ENCODE measurements at regions not wholly inside any gene's neighbourhood (a gene's known extent, or its start where the extent isn't known, plus 50 kb on each side); places are given as distances from the start of the nearest gene placed in this dataset.

DNA sequence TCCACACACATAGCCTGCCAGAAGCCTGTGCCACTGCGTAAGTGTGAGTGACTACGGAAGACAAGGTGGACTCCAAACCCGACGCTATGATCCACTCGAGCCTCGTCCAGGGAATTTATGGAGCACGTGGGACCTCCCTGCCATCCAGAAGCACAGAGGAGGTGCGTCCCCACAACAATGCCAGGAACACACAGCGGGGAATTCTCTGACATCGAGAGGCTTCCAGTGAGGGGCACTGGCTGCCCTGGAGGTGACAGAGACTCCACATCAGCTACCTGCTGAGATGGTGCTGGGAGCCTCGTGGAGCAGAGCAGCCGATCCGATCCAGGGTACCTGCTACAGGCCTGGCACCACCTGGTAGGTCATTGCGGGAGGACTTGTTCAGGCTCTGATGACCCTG, 72.2 kb upstream of the INSIG1 start:
- TF ChIP-seq, protein P1, sequence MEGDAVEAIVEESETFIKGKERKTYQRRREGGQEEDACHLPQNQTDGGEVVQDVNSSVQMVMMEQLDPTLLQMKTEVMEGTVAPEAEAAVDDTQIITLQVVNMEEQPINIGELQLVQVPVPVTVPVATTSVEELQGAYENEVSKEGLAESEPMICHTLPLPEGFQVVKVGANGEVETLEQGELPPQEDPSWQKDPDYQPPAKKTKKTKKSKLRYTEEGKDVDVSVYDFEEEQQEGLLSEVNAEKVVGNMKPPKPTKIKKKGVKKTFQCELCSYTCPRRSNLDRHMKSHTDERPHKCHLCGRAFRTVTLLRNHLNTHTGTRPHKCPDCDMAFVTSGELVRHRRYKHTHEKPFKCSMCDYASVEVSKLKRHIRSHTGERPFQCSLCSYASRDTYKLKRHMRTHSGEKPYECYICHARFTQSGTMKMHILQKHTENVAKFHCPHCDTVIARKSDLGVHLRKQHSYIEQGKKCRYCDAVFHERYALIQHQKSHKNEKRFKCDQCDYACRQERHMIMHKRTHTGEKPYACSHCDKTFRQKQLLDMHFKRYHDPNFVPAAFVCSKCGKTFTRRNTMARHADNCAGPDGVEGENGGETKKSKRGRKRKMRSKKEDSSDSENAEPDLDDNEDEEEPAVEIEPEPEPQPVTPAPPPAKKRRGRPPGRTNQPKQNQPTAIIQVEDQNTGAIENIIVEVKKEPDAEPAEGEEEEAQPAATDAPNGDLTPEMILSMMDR (IDR thresholded peaks at IDR 0.05; ENCODE audit: borderline replicate concordance, insufficient read depth, low read depth, low read length): no peak
- no peak overlapping the region for H3K4me3 ChIP-seq (ENCODE audit: low read depth, low read length)

DNA sequence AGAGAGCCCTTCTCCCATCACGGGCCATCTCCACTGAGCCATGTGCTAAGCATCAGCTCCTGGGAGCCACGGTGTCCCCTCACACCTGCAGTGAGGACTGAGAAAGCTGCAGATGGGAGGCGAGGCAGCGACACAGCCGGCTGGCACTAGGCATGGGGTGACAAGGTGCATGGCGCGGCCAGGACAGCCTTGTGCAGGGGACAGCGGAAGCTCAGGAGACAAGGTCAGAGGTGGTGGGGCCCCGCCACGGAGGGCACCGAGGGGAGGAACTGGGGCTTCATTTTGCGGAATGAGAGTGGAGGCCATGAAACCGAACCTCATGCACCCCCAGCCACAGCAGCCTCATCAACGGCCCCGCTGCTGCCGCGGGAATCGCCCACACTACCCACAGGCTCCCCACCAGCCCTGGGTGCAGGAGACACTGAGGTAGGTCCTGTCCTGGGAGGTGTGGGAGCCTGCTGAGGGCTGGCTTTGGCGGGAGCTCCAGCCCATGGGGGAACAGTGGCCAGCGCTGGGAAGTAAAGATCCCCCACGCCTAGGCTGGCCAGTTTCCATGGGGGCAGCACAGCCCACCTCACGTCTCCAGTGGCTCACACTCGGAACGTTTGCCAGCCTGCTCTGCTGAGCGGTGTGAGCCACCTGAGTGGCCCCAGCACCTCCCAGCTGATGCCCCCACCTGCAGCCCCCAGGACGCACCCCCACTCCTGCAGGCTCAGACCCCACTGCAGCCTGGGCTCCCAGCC, 71.2 kb upstream of the INSIG1 start:
- TF ChIP-seq, protein P1 (IDR thresholded peaks at IDR 0.05; ENCODE audit: borderline replicate concordance, insufficient read depth, low read depth, low read length): no peak
- H3K4me3 ChIP-seq (ENCODE audit: low read depth, low read length): no peak overlapping the region

DNA sequence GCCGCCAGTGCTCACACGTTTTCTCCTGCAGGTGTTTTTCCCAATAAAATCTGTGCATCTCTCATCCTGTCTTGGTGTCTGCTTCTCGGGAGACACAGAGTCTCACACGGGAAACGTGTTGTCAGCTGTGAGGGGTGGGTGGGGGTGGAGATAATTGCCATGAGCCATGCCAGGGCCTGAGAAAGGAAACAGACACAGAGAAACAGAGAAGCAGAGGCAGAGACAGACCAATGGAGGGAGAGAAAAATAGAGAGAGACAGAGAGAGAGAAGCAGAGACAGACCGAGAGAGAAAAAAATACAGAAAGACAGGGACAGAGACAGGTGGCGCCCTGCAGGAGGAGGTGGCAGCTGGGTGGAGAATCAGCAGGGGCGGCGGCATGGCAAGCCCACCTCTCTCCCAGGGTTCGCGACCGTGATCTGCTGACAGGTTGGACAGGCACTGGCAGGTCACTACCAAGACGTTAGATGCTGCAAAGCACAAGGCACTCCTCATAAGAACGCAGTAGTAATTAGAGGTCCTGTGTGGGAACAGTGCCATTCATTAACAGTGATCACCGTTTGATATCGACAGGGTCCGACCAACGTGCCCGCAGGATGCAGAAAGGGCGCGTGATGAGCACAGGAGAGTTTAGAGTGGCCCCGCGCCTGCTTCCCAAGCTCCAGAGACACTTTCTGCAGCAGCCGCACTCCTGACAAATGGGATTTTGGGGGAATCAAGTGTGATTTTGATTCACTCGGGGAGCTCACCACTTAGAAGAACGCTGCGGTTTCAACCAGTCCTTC, 70.5 kb upstream of the INSIG1 start:
- TF ChIP-seq, protein P1 (IDR thresholded peaks at IDR 0.05; ENCODE audit: borderline replicate concordance, insufficient read depth, low read depth, low read length): no peak
- no peak overlapping the region for H3K4me3 ChIP-seq (ENCODE audit: low read depth, low read length)

DNA sequence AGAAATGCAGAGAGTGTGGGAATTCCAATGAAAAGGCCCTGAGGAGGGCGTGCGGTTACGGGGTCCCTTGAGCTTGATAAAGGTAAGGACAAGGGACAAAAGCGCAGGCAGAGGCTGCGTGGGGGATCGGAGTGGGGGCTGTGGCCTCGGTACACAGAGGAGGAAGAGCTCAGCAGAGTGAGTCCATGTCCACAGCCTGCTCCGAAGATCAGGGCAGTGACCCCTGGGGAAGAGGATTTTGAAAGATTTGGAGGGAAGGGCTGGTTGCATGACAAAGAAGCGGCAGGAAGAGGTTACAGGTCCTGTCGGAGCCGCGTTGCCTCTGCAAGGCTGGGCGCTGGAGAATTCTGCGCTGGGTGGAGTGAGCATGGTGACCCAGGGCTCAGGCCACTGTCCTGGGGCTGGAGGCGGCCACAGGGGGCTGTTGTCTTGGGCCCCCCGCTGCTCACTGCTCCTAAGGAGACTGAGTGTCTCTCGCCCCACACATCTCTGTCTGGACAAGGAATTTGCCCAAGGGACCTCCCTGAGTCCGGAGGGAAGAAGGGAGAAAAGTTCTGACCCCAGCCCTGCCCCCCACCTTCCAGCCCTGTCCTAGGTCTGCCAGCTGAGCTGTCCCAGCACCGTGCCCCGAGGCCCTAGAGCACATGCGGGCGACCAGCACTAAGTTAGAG, 69.8 kb upstream of the INSIG1 start:
- TF ChIP-seq, protein P1 (IDR thresholded peaks at IDR 0.05; ENCODE audit: borderline replicate concordance, insufficient read depth, low read depth, low read length): no peak
- no peak overlapping the region for H3K4me3 ChIP-seq (ENCODE audit: low read depth, low read length)

DNA sequence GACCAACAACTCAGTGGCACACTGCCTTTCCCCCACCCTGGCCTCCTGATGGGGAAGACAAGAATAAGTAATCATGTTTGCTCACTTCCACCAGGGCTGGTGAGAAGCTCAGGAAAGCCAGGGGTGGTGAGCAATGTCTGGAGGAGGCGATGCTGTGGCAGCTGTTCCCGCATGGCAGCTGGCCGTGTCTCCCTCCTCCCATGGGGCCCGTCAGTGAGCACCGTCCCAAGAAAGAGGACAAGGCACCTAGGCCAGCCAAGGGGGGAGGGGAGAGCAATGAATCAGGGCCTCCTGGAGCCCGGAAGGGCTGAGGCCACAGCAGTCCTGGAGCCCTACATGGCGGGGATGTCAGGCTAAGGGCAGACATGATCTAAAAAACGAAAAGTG, 69.2 kb upstream of the INSIG1 start:
- TF ChIP-seq, protein P1 (IDR thresholded peaks at IDR 0.05; ENCODE audit: borderline replicate concordance, insufficient read depth, low read depth, low read length): no peak
- no peak overlapping the region for H3K4me3 ChIP-seq (ENCODE audit: low read depth, low read length)

DNA sequence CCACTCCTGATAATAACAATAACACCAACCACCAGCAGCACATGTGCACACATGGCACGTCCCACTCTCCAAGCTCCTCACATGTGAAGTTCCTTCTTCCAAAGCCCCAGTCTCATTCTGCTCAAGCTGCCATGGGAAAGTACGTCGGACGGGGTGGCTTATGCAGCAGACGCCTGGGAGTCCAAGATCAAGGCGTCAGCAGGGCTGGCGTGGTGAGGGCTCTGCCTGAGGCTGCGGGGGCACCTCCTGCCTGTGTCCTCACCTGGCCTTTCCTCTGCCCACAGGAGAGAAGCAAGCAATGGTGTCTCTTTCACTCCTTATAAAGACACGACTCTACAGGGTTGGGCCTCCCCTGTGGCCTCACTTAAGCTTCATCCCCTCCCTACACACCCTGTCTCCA, 68.8 kb upstream of the INSIG1 start:
- no peak overlapping the region for H3K4me3 ChIP-seq (ENCODE audit: low read depth, low read length)
- TF ChIP-seq, protein P1 (IDR thresholded peaks at IDR 0.05; ENCODE audit: borderline replicate concordance, insufficient read depth, low read depth, low read length): no peak
